SK-N-MC (cell line): ENCODE measurements at regions not wholly inside any gene's neighbourhood (a gene's known extent, or its start where the extent isn't known, plus 50 kb on each side); places are given as distances from the start of the nearest gene placed in this dataset.

Experiments
- DNase-seq: peaks from one replicate; pipeline ENCODE4 v3.0.0-alpha.2; 2011; ENCODE audit warnings: low read depth, low spot score
- H3K27ac ChIP-seq: fragments of 200-600 bp; sonication (generic); 2 replicates; pipeline ENCODE4 v1.5.1; 2016; ENCODE audit warnings: mixed run types
- H3K36me3 ChIP-seq: fragments of 200-600 bp; sonication (generic); 2 replicates; pipeline ENCODE4 v1.6.1; 2017; ENCODE audit warnings: antibody characterized with exemption, low read length, mixed read lengths; ENCODE audit not compliant: insufficient read depth
- H3K4me3 ChIP-seq: fragments of 200-600 bp; sonication (generic); 2 replicates; pipeline ENCODE4 v1.5.1; 2016
- H3K9ac ChIP-seq: fragments of 200-600 bp; sonication (generic); 2 replicates; pipeline ENCODE4 v1.8.0; 2017; ENCODE audit warnings: mixed run types, mixed read lengths; ENCODE audit not compliant: insufficient read length
- H3K9me3 ChIP-seq: fragments of 200-600 bp; sonication (generic); 2 replicates; pipeline ENCODE4 v1.6.1; 2017; ENCODE audit warnings: low read depth, mild to moderate bottlenecking, antibody characterized with exemption, low read length, moderate library complexity, mixed read lengths
- EZH2 ChIP-seq: fragments of 200-600 bp; sonication (generic); IDR thresholded peaks from one replicate; pipeline ENCODE4 v1.6.1; 2017; ENCODE audit warnings: antibody characterized with exemption
- FOXP2 ChIP-seq: optimal IDR thresholded peaks from 2 replicates; pipeline ENCODE3; 2011; ENCODE audit warnings: mild to moderate bottlenecking, moderate library complexity; ENCODE audit not compliant: insufficient read depth; ENCODE audit errors: extremely low read length, control extremely low read depth
- POLR2AphosphoS5 ChIP-seq: IDR thresholded peaks from 2 replicates; pipeline ENCODE4 v1.6.1; 2012; ENCODE audit warnings: mild to moderate bottlenecking, low read depth, low read length, borderline replicate concordance

- Histone ChIP-seq H3K36me3 (no peaks in the 10 kb centered on the region), H3K4me3 (no peak overlapping the region)
- no peak for DNase-seq
Measured at GRCh38 chr14:56065621-56066290, 52.5 kb upstream of the PELI2 start.

More at GRCh38 chr14:56065621-56066290, 52.5 kb upstream of the PELI2 start:
- no peak overlapping the region for H3K9ac ChIP-seq
- TF ChIP-seq POLR2AphosphoS5 (no peak), FOXP2 (no peak), EZH2 (no peak)
- H3K27ac ChIP-seq, result no peak overlapping the region
- H3K9me3 ChIP-seq, result no peaks in the 10 kb centered on the region
